SK-N-SH (cell line): ENCODE measurements at regions not wholly inside any gene's neighbourhood (a gene's known extent, or its start where the extent isn't known, plus 50 kb on each side); places are given as distances from the start of the nearest gene placed in this dataset.

Experiments used
- CTCF ChIA-PET: fragments of 300-600, 350-600 bp; formaldehyde crosslinking; extraction: SDS; loops from one replicate; lab custom pipeline; 2021; lab: Yijun Ruan, JAX
- POLR2A ChIA-PET: fragments of 350-600 bp; sonication (Branson Sonifier 250); formaldehyde crosslinking; extraction: SDS; loops from one replicate; lab custom pipeline; 2020; ENCODE audit warnings: antibody characterized with exemption, inconsistent platforms; lab: Yijun Ruan, JAX
- DNase-seq: peaks from one replicate; pipeline ENCODE4 v3.0.0; 2012
- H2AFZ ChIP-seq: fragments of 200-600 bp; sonication (generic); 2 replicates; pipeline ENCODE4 v1.8.1; 2016; ENCODE audit warnings: antibody characterized with exemption, mild to moderate bottlenecking, low read depth
- H3F3A ChIP-seq: fragments of 200-600 bp; sonication (generic); replicated peaks from 2 replicates; pipeline ENCODE3; 2016; ENCODE audit warnings: antibody characterized with exemption, mild to moderate bottlenecking; ENCODE audit not compliant: insufficient read depth
- H3K27ac ChIP-seq, 2 experiments: fragments of 200-500 bp in 1 of 2; fragments of 200-600 bp in 1 of 2; sonication (Bioruptor generic) in 1 of 2; sonication (generic), shearing (Covaris generic) in 1 of 2; 2 replicates each; pipeline versions ENCODE4 v1.5.1 to v1.6.1; 2014 to 2016; ENCODE audit warnings: low read depth in 2 of 2, inconsistent platforms in 1 of 2, low read length in 1 of 2, mild to moderate bottlenecking in 1 of 2, mixed read lengths in 1 of 2
- H3K27me3 ChIP-seq: fragments of 200-600 bp; sonication (generic), shearing (Covaris generic); 2 replicates; pipeline ENCODE4 v1.6.1; 2016; ENCODE audit warnings: mixed run types; ENCODE audit not compliant: insufficient read depth
- H3K36me3 ChIP-seq, 2 experiments: fragments of 200-500 bp in 1 of 2; fragments of 200-600 bp in 1 of 2; sonication (Bioruptor generic) in 1 of 2; sonication (generic) in 1 of 2; replicated peaks in 1 of 2; 2 replicates each; pipeline versions ENCODE3 to v1.5.1; 2014 to 2016; ENCODE audit warnings: low read length in 1 of 2, mild to moderate bottlenecking in 1 of 2; ENCODE audit not compliant: insufficient read depth in 2 of 2, control insufficient read depth in 1 of 2
- H3K4me1 ChIP-seq, 2 experiments: fragments of 200-500 bp in 1 of 2; fragments of 200-600 bp in 1 of 2; sonication (Bioruptor generic) in 1 of 2; sonication (generic), shearing (Covaris generic) in 1 of 2; 2 replicates each; pipeline versions ENCODE4 v1.5.1 to v1.6.1; 2014 to 2016; ENCODE audit warnings: low read depth in 1 of 2, low read length in 1 of 2, mixed run types in 1 of 2; ENCODE audit not compliant: insufficient read depth in 2 of 2, control insufficient read depth in 1 of 2
- H3K4me2 ChIP-seq: fragments of 200-600 bp; sonication (generic), shearing (Covaris generic); 2 replicates; pipeline ENCODE4 v1.6.1; 2017; ENCODE audit warnings: mixed run types
- H3K4me3 ChIP-seq, 2 experiments: fragments of 200-500 bp in 1 of 2; fragments of 200-600 bp in 1 of 2; sonication (Bioruptor generic) in 1 of 2; sonication (generic), shearing (Covaris generic) in 1 of 2; 2 replicates each; pipeline versions ENCODE4 v1.5.1 to v1.8.1; 2014 to 2016; ENCODE audit warnings: low read depth in 2 of 2, inconsistent platforms in 1 of 2, low read length in 1 of 2, mild to moderate bottlenecking in 1 of 2, mixed read lengths in 1 of 2, moderate library complexity in 1 of 2
- H3K79me2 ChIP-seq: fragments of 200-600 bp; sonication (generic); 2 replicates; pipeline ENCODE4 v1.8.1; 2017; ENCODE audit warnings: mild to moderate bottlenecking; ENCODE audit not compliant: insufficient read depth
- H3K9ac ChIP-seq: fragments of 200-600 bp; sonication (generic); 2 replicates; pipeline ENCODE4 v1.6.1; 2017; ENCODE audit warnings: mixed run types
- H3K9me2 ChIP-seq: fragments of 200-600 bp; sonication (generic); 2 replicates; pipeline ENCODE4 v1.6.1; 2017; ENCODE audit warnings: mixed run types
- H3K9me3 ChIP-seq: fragments of 200-600 bp; sonication (generic); 2 replicates; pipeline ENCODE4 v1.6.1; 2017; ENCODE audit warnings: mixed run types, mild to moderate bottlenecking, moderate library complexity
- H4K20me1 ChIP-seq: fragments of 200-600 bp; sonication (generic); 2 replicates; pipeline ENCODE4 v1.6.1; 2017; ENCODE audit warnings: mild to moderate bottlenecking, mixed run types; ENCODE audit not compliant: insufficient read depth
- ELF1 ChIP-seq: IDR thresholded peaks from 2 replicates; pipeline ENCODE4 v1.4.0; 2012
- EP300 ChIP-seq, 2 experiments: IDR thresholded peaks; 2 replicates each; pipeline versions ENCODE4 v1.4.0 to v1.6.1; 2012; ENCODE audit warnings: borderline replicate concordance in 1 of 2, low read depth in 1 of 2, low read length in 1 of 2
- FOSL2 ChIP-seq: IDR thresholded peaks from 2 replicates; pipeline ENCODE4 v1.4.0; 2012; ENCODE audit warnings: low read depth, mild to moderate bottlenecking, moderate library complexity, borderline replicate concordance
- GABPA ChIP-seq: IDR thresholded peaks from 2 replicates; pipeline ENCODE4 v1.4.0; 2012; ENCODE audit warnings: low read depth, mild to moderate bottlenecking
- JUND ChIP-seq: IDR thresholded peaks from 2 replicates; pipeline ENCODE4 v1.4.0; 2012
- MXI1 ChIP-seq: IDR thresholded peaks from 2 replicates; pipeline ENCODE4 v1.6.1; 2012; ENCODE audit warnings: mild to moderate bottlenecking, low read depth, low read length, improper control_type of control experiment
- PBX3 ChIP-seq: IDR thresholded peaks from 2 replicates; pipeline ENCODE4; 2012
- REST ChIP-seq: IDR thresholded peaks from 2 replicates; pipeline ENCODE4 v1.6.1; 2012; ENCODE audit warnings: mild to moderate bottlenecking, low read depth, low read length, moderate library complexity
- RFX5 ChIP-seq: IDR thresholded peaks from 2 replicates; pipeline ENCODE4 v1.6.1; 2012; ENCODE audit warnings: mild to moderate bottlenecking, improper control_type of control experiment, low read length
- TCF12 ChIP-seq: IDR thresholded peaks from 2 replicates; pipeline ENCODE4 v1.4.0; 2012
- ZBTB33 ChIP-seq: IDR thresholded peaks from 2 replicates; pipeline ENCODE4 v1.4.0; 2012; ENCODE audit warnings: low read depth, borderline replicate concordance
- WGBS: methylation state at CpG from one replicate; pipeline ENCODE4 v1.1.6; 2017; ENCODE audit warnings: low lambda C conversion rate; 5-methylcytosine and 5-hydroxymethylcytosine counted together

GRCh38 chr4:111961809-111962208 is 183.4 kb upstream of the FAM241A start:
- Histone ChIP-seq H3K9me3 (no peaks in the 10 kb centered on the region), H3K79me2 (no peaks in the 10 kb centered on the region), H3K4me2 (no peak overlapping the region), H3K36me3 (no peaks in the 10 kb centered on the region), H3K27ac (no peak overlapping the region)
- DNase-seq: no peak
- POLR2A ChIA-PET: no interaction called here
- peak; percentile 32; the same call in 1 of the 2 replicates for TF ChIP-seq FOSL2
- TF ChIP-seq TCF12: 0 out of 2 replicates have a peak, but pooled peaks have one; percentile 5
- TF ChIP-seq EP300 (IDR thresholded peaks at IDR 0.05; ENCODE audit: borderline replicate concordance in 1 of 2, low read depth in 1 of 2, low read length in 1 of 2): no peak
- 0 out of 2 replicates have a peak, but pooled peaks have one; percentile 4 for TF ChIP-seq PBX3
- peak; percentile 24; the same call in 1 of the 2 replicates for TF ChIP-seq JUND
- TF ChIP-seq ELF1: no peak
- no peak for TF ChIP-seq RFX5
- TF ChIP-seq, all 33 proteins: peak for 4
- H3K27me3 ChIP-seq: no peaks in the 10 kb centered on the region
- H4K20me1 ChIP-seq: no peaks in the 10 kb centered on the region
- no peak overlapping the region for H3K4me3 ChIP-seq
- no peaks in the 10 kb centered on the region for H3F3A ChIP-seq
- no peaks in the 10 kb centered on the region for H3K9me2 ChIP-seq
- H3K4me1 ChIP-seq: no peaks in the 10 kb centered on the region
- WGBS: 16% methylated on average over 1 of the region's 1 CpG
- CTCF ChIA-PET: no interaction called here
- no peak overlapping the region for H2AFZ ChIP-seq
- H3K9ac ChIP-seq: no peak overlapping the region

GRCh38 chr4:111963158-111963700 is 182.0 kb upstream of the FAM241A start:
- H3F3A ChIP-seq: no peaks in the 10 kb centered on the region
- 13% methylated on average over 5 of the region's 5 CpGs for WGBS
- no peak overlapping the region for H3K27ac ChIP-seq
- POLR2A ChIA-PET: no interaction called here
- no peaks in the 10 kb centered on the region for H3K9me2 ChIP-seq
- no peak overlapping the region for H3K4me3 ChIP-seq
- no peaks in the 10 kb centered on the region for H4K20me1 ChIP-seq
- H3K4me1 ChIP-seq: no peaks in the 10 kb centered on the region
- no peak for TF ChIP-seq JUND
- TF ChIP-seq TCF12: no peak
- TF ChIP-seq, all 33 proteins: peak for 0
- no peaks in the 10 kb centered on the region for H3K79me2 ChIP-seq
- no peak for DNase-seq
- H3K27me3 ChIP-seq: no peaks in the 10 kb centered on the region
- no peak overlapping the region for H3K4me2 ChIP-seq
- no peaks in the 10 kb centered on the region for H3K9me3 ChIP-seq
- CTCF ChIA-PET: no interaction called here
- H3K9ac ChIP-seq: no peak overlapping the region
- H3K36me3 ChIP-seq: no peaks in the 10 kb centered on the region
- no peak overlapping the region for H2AFZ ChIP-seq

- H3K4me1 ChIP-seq: no peaks in the 10 kb centered on the region
- no peak overlapping the region for H3K4me2 ChIP-seq
- no peaks in the 10 kb centered on the region for H4K20me1 ChIP-seq
- no peaks in the 10 kb centered on the region for H3K9me3 ChIP-seq
- H2AFZ ChIP-seq: no peak overlapping the region
- no peaks in the 10 kb centered on the region for H3K27me3 ChIP-seq
- TF ChIP-seq GABPA (no peak), ELF1 (no peak), REST (no peak), MXI1 (no peak), ZBTB33 (no peak)
- 15% methylated on average over 7 of the region's 7 CpGs for WGBS
- no peak overlapping the region for H3K4me3 ChIP-seq
- H3K9me2 ChIP-seq: no peaks in the 10 kb centered on the region
- H3K79me2 ChIP-seq: no peaks in the 10 kb centered on the region
- H3K9ac ChIP-seq: no peak overlapping the region
- no peaks in the 10 kb centered on the region for H3K36me3 ChIP-seq
- no peak for DNase-seq
- H3K27ac ChIP-seq: no peak overlapping the region
- H3F3A ChIP-seq: no peaks in the 10 kb centered on the region
- CTCF ChIA-PET: interaction anchor here (1.4 kb wide), 1 partner anchor 54 kb away, joined by 4 read pairs; no protein-coding TSS in a partner anchor
- POLR2A ChIA-PET: no interaction called here
Observed at GRCh38 chr4:111977419-111977965, 167.8 kb upstream of the FAM241A start.
